ENCODE measurements at regions not wholly inside any gene's neighbourhood (a gene's known extent, or its start where the extent isn't known, plus 50 kb on each side); places are given as distances from the start of the nearest gene placed in this dataset.

- TF ChIP-seq CTCF (IDR thresholded peaks at IDR 0.05) (no peak), POLR2A (IDR thresholded peaks at IDR 0.05) (no peak)
Measured at GRCh38 chr11:15665368-15665871, 550.7 kb downstream of the INSC start.
